ENCODE measurements at regions not wholly inside any gene's neighbourhood (a gene's known extent, or its start where the extent isn't known, plus 50 kb on each side); places are given as distances from the start of the nearest gene placed in this dataset.

DNA sequence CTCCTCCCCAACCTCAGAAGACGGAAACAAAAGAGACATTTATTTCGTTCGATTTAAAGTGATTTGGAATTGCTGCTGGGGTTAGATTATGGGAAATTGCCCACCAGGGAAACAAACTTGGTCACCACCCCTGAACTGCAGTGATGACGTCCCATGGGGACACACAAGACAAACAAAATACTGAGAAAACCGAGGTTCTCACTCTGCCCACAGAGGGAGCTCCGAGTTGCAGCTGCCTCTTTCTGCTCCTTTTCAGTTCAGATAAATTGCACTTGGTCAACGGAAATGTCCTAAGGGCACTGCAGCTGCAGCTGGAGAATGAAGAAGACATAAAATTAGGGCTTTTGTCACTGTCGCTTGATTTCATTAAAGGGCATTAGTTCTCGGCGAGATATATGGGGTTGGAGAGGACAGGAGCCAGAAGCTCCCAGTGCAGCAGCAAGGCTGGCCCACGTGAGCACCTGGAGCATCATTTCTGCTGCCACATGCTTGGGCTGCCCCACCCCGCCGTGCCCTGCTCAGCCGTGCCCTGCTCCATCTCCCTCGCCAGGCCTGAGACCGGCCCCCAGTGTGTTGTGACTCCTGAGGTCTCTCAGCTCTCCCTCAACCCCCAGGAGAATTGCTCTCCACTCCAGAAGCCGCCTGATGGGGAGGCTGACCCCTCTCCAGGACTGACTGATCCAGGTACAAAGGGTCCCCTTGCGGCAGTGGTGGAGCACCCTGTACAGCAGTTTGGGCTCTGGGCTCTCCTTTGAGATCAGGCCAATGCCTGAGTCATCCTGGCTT lies 231.7 kb upstream of the AJAP1 start:
- Histone ChIP-seq H3K9ac (ENCODE audit: low read depth in 1 of 2, low read length in 2 of 2) (no peak overlapping the region), H3K4me1 (ENCODE audit: control insufficient read depth in 4 of 4, insufficient read depth in 4 of 4, low read length in 3 of 4) (peaks cover 0 to 2% (median 0%) of the 10 kb centered on the region in 4 donors), H3K36me3 (ENCODE audit: control insufficient read depth in 4 of 4, insufficient read depth in 3 of 4, low read depth in 1 of 4, low read length in 3 of 4) (no peaks in the 10 kb centered on the region), H3K4me3 (ENCODE audit: low read depth in 1 of 3, low read length in 3 of 3) (no peak overlapping the region), H3K27me3 (ENCODE audit: control insufficient read depth in 4 of 4, insufficient read depth in 4 of 4, low read length in 3 of 4) (peaks cover 0 to 2% (median 0%) of the 10 kb centered on the region in 4 donors), H3K9me3 (ENCODE audit: control insufficient read depth in 4 of 4, low read length in 3 of 4) (peaks cover 13 to 25% (median 18%) of the 10 kb centered on the region in 4 donors), H3K27ac (ENCODE audit: low read depth in 1 of 2, low read length in 2 of 2) (no peak overlapping the region)
- no peak for DNase-seq (ENCODE audit: low spot score)
- 61% methylated on average over 18 of the region's 18 CpGs for WGBS
- TF ChIP-seq NR2F2 (IDR thresholded peaks at IDR 0.05) (no peak), RAD21 (IDR thresholded peaks at IDR 0.05) (peak; percentile 44 to 45)

GRCh38 chr1:4424254-4424653 lies 230.2 kb upstream of the AJAP1 start:
- Histone ChIP-seq H3K4me1 (ENCODE audit: control insufficient read depth in 4 of 4, insufficient read depth in 4 of 4, low read length in 3 of 4) (peaks cover 0 to 2% (median 0%) of the 10 kb centered on the region in 4 donors), H3K9me3 (ENCODE audit: control insufficient read depth in 4 of 4, low read length in 3 of 4) (peaks cover 13 to 16% (median 13%) of the 10 kb centered on the region in 4 donors), H3K27ac (ENCODE audit: low read depth in 1 of 2, low read length in 2 of 2) (no peak overlapping the region), H3K9ac (ENCODE audit: low read depth in 1 of 2, low read length in 2 of 2) (no peak overlapping the region), H3K27me3 (ENCODE audit: control insufficient read depth in 4 of 4, insufficient read depth in 4 of 4, low read length in 3 of 4) (peaks cover 0 to 2% (median 0%) of the 10 kb centered on the region in 4 donors), H3K4me3 (ENCODE audit: low read depth in 1 of 3, low read length in 3 of 3) (no peak overlapping the region), H3K36me3 (ENCODE audit: control insufficient read depth in 4 of 4, insufficient read depth in 3 of 4, low read depth in 1 of 4, low read length in 3 of 4) (no peaks in the 10 kb centered on the region)
- WGBS = 88% methylated on average over 8 of the region's 8 CpGs
- TF ChIP-seq, protein P1, sequence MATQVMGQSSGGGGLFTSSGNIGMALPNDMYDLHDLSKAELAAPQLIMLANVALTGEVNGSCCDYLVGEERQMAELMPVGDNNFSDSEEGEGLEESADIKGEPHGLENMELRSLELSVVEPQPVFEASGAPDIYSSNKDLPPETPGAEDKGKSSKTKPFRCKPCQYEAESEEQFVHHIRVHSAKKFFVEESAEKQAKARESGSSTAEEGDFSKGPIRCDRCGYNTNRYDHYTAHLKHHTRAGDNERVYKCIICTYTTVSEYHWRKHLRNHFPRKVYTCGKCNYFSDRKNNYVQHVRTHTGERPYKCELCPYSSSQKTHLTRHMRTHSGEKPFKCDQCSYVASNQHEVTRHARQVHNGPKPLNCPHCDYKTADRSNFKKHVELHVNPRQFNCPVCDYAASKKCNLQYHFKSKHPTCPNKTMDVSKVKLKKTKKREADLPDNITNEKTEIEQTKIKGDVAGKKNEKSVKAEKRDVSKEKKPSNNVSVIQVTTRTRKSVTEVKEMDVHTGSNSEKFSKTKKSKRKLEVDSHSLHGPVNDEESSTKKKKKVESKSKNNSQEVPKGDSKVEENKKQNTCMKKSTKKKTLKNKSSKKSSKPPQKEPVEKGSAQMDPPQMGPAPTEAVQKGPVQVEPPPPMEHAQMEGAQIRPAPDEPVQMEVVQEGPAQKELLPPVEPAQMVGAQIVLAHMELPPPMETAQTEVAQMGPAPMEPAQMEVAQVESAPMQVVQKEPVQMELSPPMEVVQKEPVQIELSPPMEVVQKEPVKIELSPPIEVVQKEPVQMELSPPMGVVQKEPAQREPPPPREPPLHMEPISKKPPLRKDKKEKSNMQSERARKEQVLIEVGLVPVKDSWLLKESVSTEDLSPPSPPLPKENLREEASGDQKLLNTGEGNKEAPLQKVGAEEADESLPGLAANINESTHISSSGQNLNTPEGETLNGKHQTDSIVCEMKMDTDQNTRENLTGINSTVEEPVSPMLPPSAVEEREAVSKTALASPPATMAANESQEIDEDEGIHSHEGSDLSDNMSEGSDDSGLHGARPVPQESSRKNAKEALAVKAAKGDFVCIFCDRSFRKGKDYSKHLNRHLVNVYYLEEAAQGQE (IDR thresholded peaks at IDR 0.05) = no peak
- TF ChIP-seq, protein P2, sequence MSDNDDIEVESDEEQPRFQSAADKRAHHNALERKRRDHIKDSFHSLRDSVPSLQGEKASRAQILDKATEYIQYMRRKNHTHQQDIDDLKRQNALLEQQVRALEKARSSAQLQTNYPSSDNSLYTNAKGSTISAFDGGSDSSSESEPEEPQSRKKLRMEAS (IDR thresholded peaks at IDR 0.05) = no peak
- TF ChIP-seq FOXA2 (IDR thresholded peaks at IDR 0.05) (no peak), JUND (IDR thresholded peaks at IDR 0.05) (no peak), TAF1 (conservative IDR thresholded peaks at IDR 0.05) (no peak), SP1 (IDR thresholded peaks at IDR 0.05) (no peak), RXRA (IDR thresholded peaks at IDR 0.05) (no peak), HNF4A (conservative IDR thresholded peaks at IDR 0.05) (no peak), NR2F2 (IDR thresholded peaks at IDR 0.05) (no peak), HNF4G (IDR thresholded peaks at IDR 0.05) (no peak), GABPA (IDR thresholded peaks at IDR 0.05 in 1 of 2, conservative IDR thresholded peaks at IDR 0.05 in 1 of 2) (no peak), RAD21 (IDR thresholded peaks at IDR 0.05) (no peak)
- TF ChIP-seq, protein P3, sequence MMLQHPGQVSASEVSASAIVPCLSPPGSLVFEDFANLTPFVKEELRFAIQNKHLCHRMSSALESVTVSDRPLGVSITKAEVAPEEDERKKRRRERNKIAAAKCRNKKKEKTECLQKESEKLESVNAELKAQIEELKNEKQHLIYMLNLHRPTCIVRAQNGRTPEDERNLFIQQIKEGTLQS (IDR thresholded peaks at IDR 0.05) = no peak
- TF ChIP-seq, protein P4, sequence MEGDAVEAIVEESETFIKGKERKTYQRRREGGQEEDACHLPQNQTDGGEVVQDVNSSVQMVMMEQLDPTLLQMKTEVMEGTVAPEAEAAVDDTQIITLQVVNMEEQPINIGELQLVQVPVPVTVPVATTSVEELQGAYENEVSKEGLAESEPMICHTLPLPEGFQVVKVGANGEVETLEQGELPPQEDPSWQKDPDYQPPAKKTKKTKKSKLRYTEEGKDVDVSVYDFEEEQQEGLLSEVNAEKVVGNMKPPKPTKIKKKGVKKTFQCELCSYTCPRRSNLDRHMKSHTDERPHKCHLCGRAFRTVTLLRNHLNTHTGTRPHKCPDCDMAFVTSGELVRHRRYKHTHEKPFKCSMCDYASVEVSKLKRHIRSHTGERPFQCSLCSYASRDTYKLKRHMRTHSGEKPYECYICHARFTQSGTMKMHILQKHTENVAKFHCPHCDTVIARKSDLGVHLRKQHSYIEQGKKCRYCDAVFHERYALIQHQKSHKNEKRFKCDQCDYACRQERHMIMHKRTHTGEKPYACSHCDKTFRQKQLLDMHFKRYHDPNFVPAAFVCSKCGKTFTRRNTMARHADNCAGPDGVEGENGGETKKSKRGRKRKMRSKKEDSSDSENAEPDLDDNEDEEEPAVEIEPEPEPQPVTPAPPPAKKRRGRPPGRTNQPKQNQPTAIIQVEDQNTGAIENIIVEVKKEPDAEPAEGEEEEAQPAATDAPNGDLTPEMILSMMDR (IDR thresholded peaks at IDR 0.05; ENCODE audit: low read depth, low read length, missing input control) = no peak
- DNase-seq (ENCODE audit: low spot score) = no peak
